Loucy (cell line): ENCODE measurements at regions not wholly inside any gene's neighbourhood (a gene's known extent, or its start where the extent isn't known, plus 50 kb on each side); places are given as distances from the start of the nearest gene placed in this dataset.

ENCODE experiments used
- H2AFZ ChIP-seq: fragments of 200-600 bp; sonication (generic); 2 replicates; pipeline ENCODE4 v1.6.0; 2016; ENCODE audit warnings: antibody characterized with exemption, mild to moderate bottlenecking, low read length, moderate library complexity
- H3F3A ChIP-seq: fragments of 200-600 bp; 2 replicates; pipeline ENCODE4 v1.6.0; 2016; ENCODE audit warnings: antibody characterized with exemption, low read depth, mild to moderate bottlenecking
- H3K27me3 ChIP-seq: fragments of 200-600 bp; sonication (generic); 2 replicates; pipeline ENCODE4 v1.6.1; 2014; ENCODE audit warnings: low read length, mild to moderate bottlenecking; ENCODE audit not compliant: insufficient read depth, poor library complexity, severe bottlenecking
- H3K36me3 ChIP-seq: fragments of 200-600 bp; sonication (generic); 2 replicates; pipeline ENCODE4 v1.6.1; 2016; ENCODE audit warnings: low read length; ENCODE audit not compliant: insufficient read depth
- H3K4me1 ChIP-seq: fragments of 200-600 bp; sonication (generic); 2 replicates; pipeline ENCODE4 v1.5.1; 2014; ENCODE audit warnings: low read length, mild to moderate bottlenecking; ENCODE audit not compliant: insufficient read depth, poor library complexity, severe bottlenecking
- H3K4me2 ChIP-seq: fragments of 200-600 bp; sonication (generic); 2 replicates; pipeline ENCODE4 v1.6.0; 2014; ENCODE audit warnings: antibody characterized with exemption, low read length, low read depth, mild to moderate bottlenecking; ENCODE audit not compliant: poor library complexity, severe bottlenecking
- H3K4me3 ChIP-seq: fragments of 200-600 bp; sonication (generic); 2 replicates; pipeline ENCODE4 v1.5.1; 2014; ENCODE audit warnings: low read length, mild to moderate bottlenecking, mixed read lengths; ENCODE audit not compliant: poor library complexity, severe bottlenecking
- H3K79me2 ChIP-seq: fragments of 200-600 bp; sonication (generic); 2 replicates; pipeline ENCODE4 v1.6.1; 2014; ENCODE audit warnings: low read length; ENCODE audit not compliant: insufficient read depth
- H3K9ac ChIP-seq: fragments of 200-600 bp; sonication (generic); 2 replicates; pipeline ENCODE4 v1.6.0; 2014; ENCODE audit warnings: mild to moderate bottlenecking, low read depth, low read length, moderate library complexity; ENCODE audit not compliant: poor library complexity, severe bottlenecking
- H3K9me2 ChIP-seq: fragments of 200-600 bp; sonication (generic); replicated peaks from 2 replicates; pipeline ENCODE4 v1.6.1; 2016; ENCODE audit warnings: low read depth, low read length, mixed read lengths
- H3K9me3 ChIP-seq: fragments of 200-600 bp; sonication (generic); 2 replicates; pipeline ENCODE4 v1.6.1; 2014; ENCODE audit warnings: mild to moderate bottlenecking, antibody characterized with exemption, low read length, low read depth; ENCODE audit not compliant: insufficient read depth
- H4K20me1 ChIP-seq: fragments of 200-600 bp; sonication (generic); 2 replicates; pipeline ENCODE4 v1.6.0; 2014; ENCODE audit warnings: antibody characterized with exemption, low read length, mild to moderate bottlenecking; ENCODE audit not compliant: insufficient read depth, poor library complexity, severe bottlenecking
- CTCF ChIP-seq: fragments of 200-600 bp; sonication (generic); conservative IDR thresholded peaks from 2 replicates; pipeline ENCODE4 v1.5.1; 2014; ENCODE audit warnings: mild to moderate bottlenecking, antibody characterized with exemption, low read length
- EZH2phosphoT487 ChIP-seq: fragments of 200-600 bp; IDR thresholded peaks from 2 replicates; pipeline ENCODE4 v1.6.1; 2018; ENCODE audit warnings: antibody characterized with exemption, mild to moderate bottlenecking, moderate library complexity, borderline replicate concordance

GRCh38 chr18:43682196-43682595 lies 404.9 kb upstream of the SYT4 start:
- Histone ChIP-seq H2AFZ (no peak overlapping the region), H3K9me3 (no peaks in the 10 kb centered on the region), H3K9ac (no peak overlapping the region), H3K4me2 (no peak overlapping the region), H3K36me3 (no peaks in the 10 kb centered on the region), H3K4me3 (no peak overlapping the region), H3K9me2 (no peaks in the 10 kb centered on the region), H3K4me1 (no peaks in the 10 kb centered on the region), H4K20me1 (no peaks in the 10 kb centered on the region), H3F3A (no peaks in the 10 kb centered on the region), H3K27me3 (no peaks in the 10 kb centered on the region), H3K79me2 (no peaks in the 10 kb centered on the region)
- TF ChIP-seq CTCF (no peak), EZH2phosphoT487 (no peak)

GRCh38 chr18:43686709-43687108 lies 409.4 kb upstream of the SYT4 start:
- Histone ChIP-seq H3K4me2 (no peak overlapping the region), H2AFZ (no peak overlapping the region), H4K20me1 (no peaks in the 10 kb centered on the region), H3K4me3 (no peak overlapping the region), H3K79me2 (no peaks in the 10 kb centered on the region), H3K36me3 (no peaks in the 10 kb centered on the region), H3K9me2 (no peaks in the 10 kb centered on the region), H3K9ac (no peak overlapping the region), H3K9me3 (no peaks in the 10 kb centered on the region), H3K4me1 (peaks cover 8% of the 10 kb centered on the region), H3F3A (no peaks in the 10 kb centered on the region), H3K27me3 (no peaks in the 10 kb centered on the region)
- TF ChIP-seq EZH2phosphoT487 (no peak), CTCF (no peak)

DNA sequence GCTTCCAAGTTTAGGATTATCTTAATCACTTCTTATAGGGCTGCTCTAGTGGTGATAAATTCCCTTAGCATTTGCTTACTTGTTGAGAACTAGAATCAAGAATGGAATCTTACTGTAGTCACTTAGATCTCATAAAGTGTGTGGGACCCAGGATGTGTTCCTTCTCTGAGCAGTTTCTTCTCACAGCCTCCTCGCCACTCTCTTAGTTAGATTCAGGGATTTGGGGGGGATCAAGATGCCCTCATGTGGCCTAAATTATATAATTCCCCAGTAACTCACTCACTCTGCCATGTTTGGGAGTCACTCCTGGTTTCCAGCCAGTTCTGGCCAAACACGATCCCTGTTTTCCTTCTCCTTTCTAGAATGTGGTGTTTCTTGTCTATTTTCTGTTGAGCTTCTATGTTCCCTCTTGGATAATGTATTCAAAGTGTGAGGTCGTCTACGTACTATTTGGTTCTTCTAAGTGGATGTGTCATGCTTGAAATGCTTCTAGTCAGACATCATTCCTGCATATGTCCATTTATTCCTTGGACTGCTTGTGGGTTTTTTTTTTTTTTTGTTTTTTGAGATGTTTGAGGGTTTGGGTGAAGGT lies 414.9 kb upstream of the SYT4 start:
- no peaks in the 10 kb centered on the region for H3K27me3 ChIP-seq
- H3K4me2 ChIP-seq = no peak overlapping the region
- H3K79me2 ChIP-seq = no peaks in the 10 kb centered on the region
- H2AFZ ChIP-seq = no peak overlapping the region
- no peak overlapping the region for H3K4me3 ChIP-seq
- no peaks in the 10 kb centered on the region for H3K9me3 ChIP-seq
- no peaks in the 10 kb centered on the region for H3F3A ChIP-seq
- peaks cover 8% of the 10 kb centered on the region for H3K4me1 ChIP-seq
- no peak overlapping the region for H3K9ac ChIP-seq
- H4K20me1 ChIP-seq = no peaks in the 10 kb centered on the region
- H3K36me3 ChIP-seq = no peaks in the 10 kb centered on the region
- TF ChIP-seq EZH2phosphoT487 (no peak), CTCF (no peak)
- H3K9me2 ChIP-seq = no peaks in the 10 kb centered on the region
